Stimulated activated CD4-positive, alpha-beta T cell treated with anti-CD3 and anti-CD28 coated beads, Interleukin-4, amount 100 ng/mL, for 4 hours (primary cell): ENCODE measurements at regions not wholly inside any gene's neighbourhood (a gene's known extent, or its start where the extent isn't known, plus 50 kb on each side); places are given as distances from the start of the nearest gene placed in this dataset.

Experiments used
- DNase-seq, 2 experiments: peaks; one replicate each; pipeline ENCODE4 v3.0.0-alpha.2; 2020

DNA sequence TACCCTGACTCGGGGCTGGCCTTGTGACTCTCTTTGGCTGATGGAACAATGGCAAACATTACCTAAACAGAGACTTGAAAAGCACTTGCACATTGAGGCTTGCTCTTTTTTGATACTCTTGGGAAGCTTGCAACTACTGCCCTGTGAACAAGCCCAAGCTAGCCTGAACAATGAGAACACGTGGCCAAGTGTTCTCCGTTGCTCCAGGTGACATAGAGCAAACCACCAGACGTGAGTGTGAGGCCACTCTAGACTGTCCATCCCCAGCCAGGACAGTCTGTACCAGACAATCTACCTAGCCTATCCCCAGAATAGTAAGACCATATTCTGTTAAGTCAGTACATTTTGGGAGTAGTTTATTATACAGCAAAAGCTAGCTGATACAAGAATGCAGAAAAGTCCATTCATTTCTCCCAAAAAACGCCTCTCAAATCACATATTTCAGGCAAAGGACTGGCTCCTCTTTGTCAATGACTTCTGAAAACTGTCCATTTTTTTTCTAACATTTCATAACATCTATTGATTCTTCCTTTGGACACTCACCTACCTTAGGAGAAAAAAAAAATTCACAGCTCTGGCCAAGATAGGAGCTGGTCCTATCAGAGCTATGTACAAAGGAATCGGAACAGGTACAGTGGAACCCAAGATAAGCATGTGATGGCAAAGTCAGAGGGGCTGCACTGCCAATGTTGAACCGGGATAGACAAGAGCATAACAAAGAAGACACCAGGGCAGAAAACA, 142.1 kb upstream of the PKDCC start:
- DNase-seq = no peak

DNA sequence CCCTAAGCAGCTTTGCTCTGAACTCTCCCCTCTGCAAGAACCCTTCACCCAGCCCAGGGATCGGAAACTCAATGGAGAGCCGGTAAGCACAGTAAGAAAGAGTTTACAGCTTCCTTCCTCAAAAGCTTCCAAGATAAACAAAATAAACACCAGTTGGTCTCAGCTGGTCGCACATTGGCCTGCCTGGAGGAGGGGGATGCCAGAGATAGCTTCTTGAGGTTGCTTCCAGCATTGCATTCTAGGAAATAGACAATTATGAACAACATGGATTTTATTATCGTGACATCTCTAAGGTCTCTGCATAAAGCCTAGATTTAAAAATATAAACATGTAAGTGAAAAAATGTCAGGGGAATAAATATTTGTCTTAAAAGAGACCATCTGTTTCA, 141.5 kb upstream of the PKDCC start:
- no peak for DNase-seq

DNA sequence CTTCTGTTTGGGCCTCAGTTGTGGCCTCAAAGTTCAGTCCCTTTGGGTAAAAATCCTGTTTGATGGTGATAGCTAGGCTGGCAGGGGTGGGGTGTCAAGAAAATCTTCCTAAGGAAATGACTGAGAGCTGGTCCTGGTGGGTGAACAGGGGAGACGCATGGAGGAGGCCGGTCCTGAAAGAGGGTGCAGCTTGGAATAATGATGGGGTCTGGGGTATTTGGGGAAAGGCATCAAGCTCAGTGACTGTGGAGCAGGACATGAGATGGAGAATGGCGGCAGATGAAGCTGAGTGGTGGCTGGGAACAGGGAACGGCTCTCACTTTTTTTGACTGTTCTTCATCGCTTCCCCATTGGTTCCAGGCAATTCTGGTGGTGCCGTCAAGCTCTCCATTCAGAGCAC, 140.7 kb upstream of the PKDCC start:
- no peak for DNase-seq

DNA sequence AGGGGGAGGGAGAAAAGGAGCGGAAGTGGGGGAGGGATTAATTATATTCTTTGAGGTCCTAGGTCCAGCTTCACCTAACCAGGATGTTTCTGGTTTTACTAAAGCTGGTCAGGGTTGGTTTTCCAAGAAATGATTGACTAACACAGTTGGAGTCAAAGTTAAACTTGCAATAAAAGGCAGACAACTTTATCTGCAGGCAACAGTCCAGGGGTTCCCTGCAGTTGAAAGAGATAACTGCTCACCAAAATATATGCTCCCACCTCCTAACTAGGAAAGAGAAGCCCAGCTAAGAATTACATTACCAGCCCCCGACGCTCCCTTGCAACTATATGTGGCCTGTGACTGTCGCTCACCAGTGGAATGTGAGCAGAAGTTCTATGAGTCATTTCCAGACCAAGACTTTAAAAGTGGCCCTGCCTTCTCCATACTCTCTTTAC, 140.0 kb upstream of the PKDCC start:
- no peak for DNase-seq

DNA sequence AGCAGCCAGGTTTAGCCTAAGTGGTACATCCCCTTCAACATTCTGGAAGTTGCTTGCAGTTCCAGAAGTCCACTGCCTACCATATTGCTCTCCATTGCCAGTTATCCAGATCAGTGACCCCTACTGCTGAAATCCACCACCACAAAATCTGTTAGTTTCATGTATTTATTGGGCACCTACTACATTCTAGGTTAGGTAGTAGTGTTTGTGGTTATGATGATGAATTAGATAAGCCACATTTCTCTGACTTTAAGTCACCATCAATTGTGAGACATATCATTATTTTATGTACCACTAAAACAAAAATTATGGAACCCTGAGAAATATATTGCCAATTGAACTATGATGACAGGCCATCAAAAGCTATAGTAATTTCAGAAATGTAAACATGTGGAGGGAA, 139.5 kb upstream of the PKDCC start:
- no peak for DNase-seq

DNA sequence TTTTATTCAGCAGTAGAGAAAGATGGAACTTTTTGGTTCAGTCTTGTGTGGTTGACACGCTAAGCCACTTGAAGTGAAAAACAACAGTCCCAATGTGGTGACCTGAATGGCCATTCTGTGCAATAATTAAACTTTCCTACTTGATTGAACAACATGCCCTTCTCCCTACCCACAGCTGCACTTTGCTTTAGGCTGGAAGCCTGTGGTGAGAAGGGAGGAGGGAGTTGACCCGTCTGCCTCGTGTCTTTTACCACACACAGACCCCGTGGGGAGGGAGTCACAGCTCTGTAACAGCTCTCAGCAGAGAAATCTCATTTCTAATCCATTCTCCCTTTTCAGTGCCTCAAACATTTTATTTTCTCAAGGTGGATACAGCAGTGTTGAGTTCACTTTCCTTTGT, 138.2 kb upstream of the PKDCC start:
- no peak for DNase-seq

DNA sequence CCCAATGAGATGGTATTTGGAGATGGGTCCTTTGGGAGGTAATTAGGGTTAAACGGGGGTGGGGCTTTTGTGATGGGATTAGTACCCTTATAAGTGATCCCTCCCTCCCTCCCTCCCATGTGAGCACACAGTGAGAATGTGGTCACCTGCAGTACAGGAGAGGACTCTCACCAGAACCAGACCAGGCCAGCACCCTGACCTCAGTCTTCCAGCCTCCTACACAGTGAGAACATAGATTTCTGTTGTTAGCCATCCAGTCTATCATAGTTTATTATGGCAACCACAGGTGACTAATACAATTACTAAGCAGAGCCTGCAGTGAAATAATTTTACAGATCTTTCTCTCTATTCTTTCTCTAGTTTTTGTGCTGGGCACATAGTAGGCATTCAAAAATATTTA, 137.7 kb upstream of the PKDCC start:
- DNase-seq = no peak

DNA sequence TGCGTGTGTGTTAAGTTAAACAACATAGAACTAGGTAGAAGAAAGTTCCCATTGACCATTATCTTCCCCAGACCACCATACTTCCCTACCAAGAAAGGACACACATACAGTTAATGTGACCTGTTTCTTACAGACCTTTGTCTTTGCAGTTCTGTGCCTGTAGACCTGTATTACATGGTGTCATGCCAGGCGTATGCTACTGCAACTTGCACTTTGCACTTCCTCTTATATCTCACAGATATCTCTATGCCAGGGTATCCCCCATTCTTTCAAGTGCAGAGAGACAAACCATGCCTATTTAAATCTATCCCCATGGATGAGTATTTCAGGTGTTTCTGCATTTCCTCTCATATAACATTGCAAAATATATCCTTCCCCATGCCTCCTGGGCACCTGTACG, 136.8 kb upstream of the PKDCC start:
- DNase-seq = no peak

DNA sequence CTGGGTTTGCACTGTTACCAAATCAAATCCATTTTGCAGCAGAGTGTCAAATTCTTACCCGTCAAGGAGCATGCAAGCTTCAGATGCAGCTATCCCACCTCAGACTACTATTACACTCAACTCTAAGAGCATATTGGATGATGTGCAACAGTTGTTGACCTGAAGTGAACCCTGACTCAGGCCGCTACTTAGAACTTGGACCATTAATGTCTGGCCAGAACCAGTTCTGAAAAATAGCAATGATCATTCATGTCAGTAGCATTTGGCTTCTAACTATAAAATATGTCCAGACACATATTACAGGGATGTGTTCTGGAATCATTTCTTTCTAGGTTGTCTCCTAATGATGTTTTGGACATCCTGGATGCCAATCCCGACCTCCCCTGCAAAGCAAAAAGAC, 135.5 kb upstream of the PKDCC start:
- DNase-seq = no peak

DNA sequence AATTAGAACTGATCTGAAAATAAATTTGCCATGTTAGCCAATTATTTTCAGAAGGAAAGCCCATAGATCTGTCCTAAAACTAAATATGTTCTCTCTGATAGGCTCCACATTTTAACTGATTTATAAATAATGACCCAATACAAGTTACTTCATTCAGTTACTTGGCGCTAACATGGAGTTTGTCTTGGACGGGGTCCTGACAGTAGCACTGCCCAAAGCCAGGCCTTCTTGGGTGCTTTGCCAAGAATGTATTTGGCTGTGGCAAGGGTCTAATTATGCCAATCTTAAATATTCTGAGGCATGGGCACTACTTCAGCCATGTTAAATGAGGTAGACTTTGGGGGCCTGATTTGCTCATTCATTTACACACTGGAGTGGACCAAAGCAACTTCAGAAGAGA, 135.0 kb upstream of the PKDCC start:
- DNase-seq = no peak

DNA sequence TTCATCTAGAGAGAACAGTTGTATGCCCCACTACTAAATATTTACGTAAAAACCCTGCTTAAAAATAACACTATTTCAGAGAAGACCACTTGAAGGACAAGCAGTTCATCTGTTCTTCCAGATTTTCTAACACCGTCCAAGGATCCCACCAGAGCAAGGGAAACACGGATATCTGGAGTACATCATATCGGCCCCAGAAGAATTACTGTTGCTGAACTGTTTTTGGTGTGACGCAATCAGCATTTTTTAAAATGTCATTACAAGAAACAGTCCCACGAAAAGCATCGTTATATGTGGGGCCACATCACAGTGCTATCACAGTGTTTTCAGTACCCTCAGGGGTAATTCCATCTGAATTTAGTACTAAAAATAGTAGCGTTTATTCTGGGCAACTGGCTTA, 134.5 kb upstream of the PKDCC start:
- DNase-seq = no peak

DNA sequence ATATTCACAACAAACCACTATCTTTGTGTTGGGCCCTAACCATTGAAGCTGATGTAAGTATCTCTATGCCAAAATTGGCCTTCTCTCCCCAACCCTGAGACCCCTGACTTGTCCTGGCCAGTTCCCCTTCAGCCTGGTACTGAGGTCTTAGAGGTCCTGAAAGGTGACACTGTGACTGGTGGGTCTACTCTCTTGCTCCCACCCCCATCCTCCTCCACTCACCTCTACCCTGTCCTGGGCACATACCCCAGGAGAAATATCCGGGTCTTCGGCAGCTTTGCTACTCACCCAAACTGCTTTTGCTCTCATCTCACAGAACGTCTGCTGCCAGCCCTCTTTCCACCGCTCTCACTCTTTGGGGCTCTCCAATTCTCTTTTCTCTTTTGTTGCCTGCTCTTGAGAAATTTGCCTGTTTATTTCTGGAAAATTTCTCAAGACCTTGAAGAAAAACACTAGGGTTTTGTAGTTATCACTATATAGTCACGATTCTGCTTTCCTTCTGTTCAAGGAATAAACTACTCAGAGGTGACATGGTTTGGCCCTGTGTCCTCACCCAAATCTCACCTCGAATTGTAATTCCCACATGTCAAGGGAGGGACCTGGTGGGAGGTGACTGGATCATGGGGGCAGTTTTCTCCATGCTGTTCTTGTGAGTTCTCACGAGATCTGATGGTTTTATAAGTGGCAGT, 133.8 kb upstream of the PKDCC start:
- no peak for DNase-seq

DNA sequence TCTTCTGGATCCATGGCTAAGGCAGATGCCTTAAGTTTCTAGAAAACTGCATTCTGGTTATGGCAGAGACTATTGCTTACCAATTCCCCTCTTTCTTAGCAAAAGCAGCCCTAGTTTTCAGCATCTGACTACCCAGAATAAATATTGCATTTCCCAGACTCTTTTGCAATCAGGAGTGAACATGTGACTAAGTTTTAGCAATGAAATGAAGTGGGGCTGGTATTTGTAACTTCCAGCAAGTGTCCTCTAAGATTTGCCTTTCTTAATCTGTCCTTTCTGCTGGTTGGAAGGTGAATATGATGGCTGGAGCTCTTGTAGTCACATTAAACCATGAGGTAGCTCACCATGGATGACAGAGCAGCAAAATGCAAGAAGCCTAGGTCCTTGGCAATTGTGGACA, 132.9 kb upstream of the PKDCC start:
- DNase-seq = no peak

DNA sequence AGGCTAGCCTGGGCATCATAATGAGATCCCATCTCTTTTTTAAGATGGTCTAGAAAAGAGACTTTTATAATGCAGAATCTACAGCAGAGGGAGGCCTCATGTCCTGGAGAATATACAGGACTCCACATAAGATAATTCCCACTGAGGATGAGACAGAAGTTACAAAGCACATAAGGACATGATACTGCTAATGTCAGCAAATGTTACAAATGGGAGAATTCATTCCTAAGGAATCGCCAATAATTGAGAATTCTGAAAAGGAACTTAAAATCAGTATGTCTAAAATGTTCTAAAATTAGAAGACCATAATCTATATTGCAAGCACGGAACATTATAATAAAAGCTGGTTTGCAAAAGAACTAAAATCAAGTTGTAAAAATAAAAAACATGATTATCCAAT, 131.6 kb upstream of the PKDCC start:
- no peak for DNase-seq

DNA sequence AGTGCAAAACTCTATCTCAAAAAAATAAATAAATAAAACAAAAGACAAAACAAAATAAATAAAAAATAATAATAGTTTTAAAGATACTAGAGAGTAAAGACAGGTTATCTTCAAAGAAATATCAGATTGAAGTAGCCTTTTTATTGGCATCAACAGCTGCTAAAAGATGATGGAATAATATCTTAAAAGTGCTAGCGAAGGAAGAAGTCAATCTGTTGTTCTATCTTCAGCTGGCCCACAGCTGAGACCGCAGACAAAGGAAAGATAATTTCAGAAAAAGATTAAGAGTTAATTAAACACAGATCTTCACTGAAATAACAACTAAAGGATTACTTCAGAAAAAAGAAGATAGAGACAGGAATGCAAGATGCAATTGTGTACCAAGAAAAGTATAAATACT, 130.2 kb upstream of the PKDCC start:
- no peak for DNase-seq

DNA sequence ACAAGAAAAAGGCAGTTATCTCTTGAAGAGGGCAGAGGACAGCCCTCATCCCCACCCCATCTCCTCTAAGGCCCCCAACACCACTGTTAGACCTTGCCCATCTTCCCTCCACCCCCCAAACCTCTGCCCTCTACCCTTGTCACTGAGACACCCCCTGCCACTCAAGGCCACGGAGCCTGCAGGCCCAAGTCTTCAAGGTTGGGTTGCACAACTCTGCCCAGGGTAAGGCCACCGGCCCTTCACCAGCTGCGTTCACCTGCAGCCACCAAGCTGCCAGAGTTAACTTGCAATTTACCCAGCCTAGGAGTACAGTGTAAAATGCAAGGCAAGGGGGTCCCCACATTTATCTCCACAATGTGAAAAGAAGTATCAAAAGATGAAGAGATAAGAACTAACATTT, 128.7 kb upstream of the PKDCC start:
- DNase-seq = no peak

DNA sequence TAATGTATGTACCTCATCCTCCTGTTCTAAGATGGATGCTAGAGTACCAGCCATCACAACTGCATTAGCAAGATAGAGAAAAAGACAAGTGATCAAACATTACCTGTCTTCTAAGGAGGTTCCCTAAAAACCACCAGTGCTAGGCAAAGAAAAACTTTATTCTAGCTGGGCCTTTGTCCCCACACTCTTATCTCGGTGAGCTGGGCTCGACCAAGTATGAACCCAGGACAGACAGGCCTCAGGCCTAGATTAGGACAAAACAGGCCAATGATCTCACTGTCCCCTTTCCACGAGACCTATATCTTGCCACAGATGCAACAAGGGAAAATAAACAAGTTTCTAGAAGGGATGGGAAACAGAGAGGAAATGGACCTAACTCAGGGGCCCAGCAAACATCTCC, 127.6 kb upstream of the PKDCC start:
- no peak for DNase-seq

DNA sequence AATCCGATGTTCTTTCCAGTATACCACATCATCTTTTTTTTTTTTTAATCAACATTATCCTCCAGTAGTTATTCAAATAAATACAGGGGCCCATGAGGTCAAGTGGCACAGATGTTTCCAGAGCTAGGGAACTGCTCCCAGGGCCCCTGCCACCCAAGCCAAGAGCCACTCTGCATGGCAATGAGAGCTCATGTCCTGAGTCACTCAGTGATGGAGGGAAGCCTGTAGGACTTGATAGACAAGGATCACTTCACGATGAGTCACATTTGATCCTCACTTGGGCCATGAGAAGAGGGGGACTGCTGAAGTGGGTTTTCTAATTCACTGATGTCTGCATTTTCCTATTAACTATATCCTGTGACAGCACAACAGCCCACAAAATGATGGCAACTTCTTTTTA, 127.0 kb upstream of the PKDCC start:
- no peak for DNase-seq

DNA sequence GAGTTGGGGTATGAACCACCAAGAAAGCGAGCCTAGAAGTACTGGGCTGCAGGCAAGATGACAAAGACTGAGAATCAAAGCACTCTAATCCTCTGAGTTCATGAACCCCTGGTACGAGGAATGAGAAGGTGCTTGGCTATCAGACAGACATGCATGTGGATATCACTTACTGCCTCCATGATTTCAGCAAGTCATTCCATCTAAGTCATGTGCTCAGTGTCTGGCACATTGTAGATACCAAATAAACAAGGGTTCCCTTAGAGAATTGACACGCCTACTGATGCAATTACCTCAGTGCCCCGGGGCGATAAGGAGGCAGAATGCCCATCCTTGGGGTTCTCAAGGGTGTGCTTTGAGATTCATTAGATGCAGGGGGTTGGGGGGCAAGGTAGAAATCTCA, 125.6 kb upstream of the PKDCC start:
- no peak for DNase-seq

DNA sequence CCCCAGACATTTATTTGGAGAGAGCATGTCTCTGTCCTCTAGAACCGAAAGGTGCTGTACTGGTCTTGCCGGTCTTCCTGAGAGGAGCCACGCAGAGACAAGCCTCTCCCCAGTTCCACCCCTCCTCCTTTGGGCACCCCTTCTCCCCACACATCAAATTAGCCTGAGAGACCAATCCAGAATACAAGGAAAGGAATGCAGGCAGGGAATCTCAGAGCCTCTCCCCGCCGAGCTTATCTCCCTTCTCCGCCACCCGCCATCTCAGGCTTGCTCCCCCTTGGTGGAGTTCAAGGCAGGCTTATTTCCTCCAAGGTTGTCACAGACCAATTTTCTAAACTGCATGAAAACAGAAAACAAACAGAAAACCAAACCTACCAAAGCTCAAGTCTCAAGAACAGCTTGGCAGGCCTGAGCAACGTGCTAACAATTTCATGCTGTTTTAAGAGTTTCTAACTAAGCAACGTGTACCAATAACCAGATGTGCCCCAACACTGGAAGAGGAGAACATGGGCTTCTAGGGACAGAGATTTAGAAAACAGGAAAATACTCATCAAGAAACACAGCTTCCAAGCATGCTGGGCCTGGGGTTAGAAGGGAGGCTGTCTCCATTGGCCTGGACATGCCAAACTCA, 124.5 kb upstream of the PKDCC start:
- DNase-seq = no peak

DNA sequence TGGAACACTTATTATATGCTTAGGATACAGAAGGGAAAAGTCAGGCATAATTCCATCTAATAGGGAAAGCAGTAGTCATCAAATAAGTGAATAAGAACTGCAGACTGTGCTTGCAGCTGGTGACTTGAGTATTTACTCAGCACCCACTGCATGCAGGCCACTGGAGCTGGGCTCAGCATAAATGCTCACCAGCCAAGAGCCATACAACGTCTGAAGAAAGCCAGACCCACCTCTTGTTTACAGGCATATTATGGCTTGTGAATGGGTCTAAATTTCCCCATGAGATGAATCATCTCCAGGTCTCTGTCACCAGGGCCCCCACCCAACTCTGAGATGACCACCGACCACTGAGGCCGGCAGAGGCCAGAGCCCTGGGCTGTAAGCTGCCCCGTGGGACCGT, 123.8 kb upstream of the PKDCC start:
- DNase-seq = no peak

DNA sequence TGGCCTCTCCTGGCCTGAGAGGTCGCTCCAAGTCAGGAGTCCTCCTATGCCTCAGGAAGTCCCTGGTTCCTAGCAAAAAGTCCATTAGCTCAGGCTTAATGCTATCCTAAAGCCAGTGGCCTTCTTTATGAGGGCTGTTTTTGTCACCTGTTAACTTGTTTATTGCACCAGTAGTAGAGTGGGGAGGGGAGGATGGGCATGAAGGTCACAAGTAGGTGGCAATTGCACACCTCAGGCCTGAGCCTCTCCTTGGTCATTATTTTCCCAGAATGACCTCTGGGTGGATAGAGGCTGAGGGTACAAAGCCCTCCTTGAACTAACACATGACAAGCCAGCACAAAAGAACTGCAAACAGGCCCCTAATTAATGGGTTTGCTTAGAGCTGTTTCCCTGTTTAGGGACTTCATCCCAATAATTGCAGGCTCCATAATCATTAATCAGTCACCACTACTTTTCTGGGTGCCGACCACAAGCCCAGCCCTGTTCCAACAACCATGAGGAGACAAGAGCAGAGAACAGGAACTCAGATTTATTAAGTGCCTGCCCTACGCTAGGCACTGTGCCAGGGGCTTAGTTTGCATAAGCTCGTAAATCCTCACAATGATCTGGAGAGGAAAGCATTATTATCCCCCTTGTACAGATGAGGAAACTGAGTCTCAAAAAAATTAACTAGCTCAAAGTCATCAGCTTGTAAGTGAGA, 123.0 kb upstream of the PKDCC start:
- no peak for DNase-seq

DNA sequence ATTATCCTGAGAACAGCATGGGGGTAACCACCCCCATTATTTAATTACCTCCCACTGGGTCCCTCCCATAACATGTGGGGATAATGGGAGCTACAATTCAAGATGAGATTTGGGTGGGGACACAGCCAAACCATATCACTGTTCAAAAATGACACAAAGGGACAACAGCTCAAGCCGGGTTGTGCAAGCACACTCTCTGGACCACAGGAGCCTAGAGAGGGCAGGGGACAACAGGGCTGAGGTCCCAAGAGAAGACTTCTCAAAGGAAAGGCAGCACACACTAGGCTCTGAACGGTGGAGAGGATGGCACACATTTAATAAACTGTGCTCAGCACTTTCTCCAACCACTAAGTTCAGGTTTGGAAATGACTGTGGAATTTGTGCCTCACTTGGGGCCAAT, 122.1 kb upstream of the PKDCC start:
- no peak for DNase-seq
